Choroid plexus epithelial cell (primary cell): ENCODE measurements at regions not wholly inside any gene's neighbourhood (a gene's known extent, or its start where the extent isn't known, plus 50 kb on each side); places are given as distances from the start of the nearest gene placed in this dataset.

Experiments used
- DNase-seq: peaks from one replicate; pipeline ENCODE4 v3.0.0-alpha.2; 2010; ENCODE audit warnings: low read depth
- H3K4me3 ChIP-seq: 2 replicates; pipeline ENCODE4 v1.5.1; 2011; ENCODE audit warnings: low read depth, mild to moderate bottlenecking, control low read depth, low read length, moderate library complexity
- CTCF ChIP-seq: conservative IDR thresholded peaks from 2 replicates; pipeline ENCODE4 v1.5.1; 2011; ENCODE audit warnings: low read depth, mild to moderate bottlenecking, control low read depth, inconsistent platforms, low read length, moderate library complexity

- no peak for DNase-seq
- H3K4me3 ChIP-seq: no peak overlapping the region
- TF ChIP-seq CTCF: no peak
Observed at GRCh38 chr11:105229761-105230160, 90.2 kb upstream of the CARD18 start.

GRCh38 chr11:105229257-105229656 is 89.7 kb upstream of the CARD18 start:
- TF ChIP-seq CTCF: no peak
- peak; percentile 69 for DNase-seq

GRCh38 chr11:105227363-105227762 is 87.8 kb upstream of the CARD18 start:
- DNase-seq: peak; percentile 83
- no peak for TF ChIP-seq CTCF
- H3K4me3 ChIP-seq: no peak overlapping the region

More at GRCh38 chr11:105229257-105229656, 89.7 kb upstream of the CARD18 start:
- H3K4me3 ChIP-seq: no peak overlapping the region

- no peak overlapping the region for H3K4me3 ChIP-seq
- no peak for TF ChIP-seq CTCF
- no peak for DNase-seq
Observed at GRCh38 chr11:105226766-105227165, 87.2 kb upstream of the CARD18 start.

- TF ChIP-seq CTCF: no peak
- DNase-seq: no peak
Observed at GRCh38 chr11:105226091-105226490, 86.5 kb upstream of the CARD18 start.

GRCh38 chr11:105224482-105225253 is 85.1 kb upstream of the CARD18 start:
- no peak for DNase-seq
- no peak for TF ChIP-seq CTCF
- no peak overlapping the region for H3K4me3 ChIP-seq

More at GRCh38 chr11:105226091-105226490, 86.5 kb upstream of the CARD18 start:
- H3K4me3 ChIP-seq: no peak overlapping the region

- H3K4me3 ChIP-seq: no peak overlapping the region
- TF ChIP-seq CTCF: no peak
- DNase-seq: no peak
Observed at GRCh38 chr11:105220121-105220520, 80.6 kb upstream of the CARD18 start.
